NT2/D1 (cell line): ENCODE measurements at regions not wholly inside any gene's neighbourhood (a gene's known extent, or its start where the extent isn't known, plus 50 kb on each side); places are given as distances from the start of the nearest gene placed in this dataset.

Source experiments
- DNase-seq: peaks from one replicate; pipeline ENCODE4 v3.0.0-alpha.2; 2011; ENCODE audit warnings: low read depth, low spot score
- H3K27me3 ChIP-seq: 2 replicates; pipeline ENCODE4 v1.6.0; 2011; ENCODE audit warnings: mild to moderate bottlenecking; ENCODE audit not compliant: insufficient read length, insufficient read depth
- H3K36me3 ChIP-seq: 2 replicates; pipeline ENCODE4 v1.6.1; 2011; ENCODE audit warnings: mild to moderate bottlenecking, low read length, mixed read lengths; ENCODE audit not compliant: insufficient read depth, insufficient read length
- H3K4me1 ChIP-seq: 2 replicates; pipeline ENCODE4 v1.5.1; 2011; ENCODE audit not compliant: insufficient read depth, insufficient read length
- H3K4me3 ChIP-seq: 2 replicates; pipeline ENCODE4 v1.5.1; 2011; ENCODE audit warnings: low read depth; ENCODE audit not compliant: insufficient read length
- H3K9ac ChIP-seq: 2 replicates; pipeline ENCODE4 v1.6.0; 2011; ENCODE audit warnings: low read depth; ENCODE audit not compliant: insufficient read length
- H3K9me3 ChIP-seq: 2 replicates; pipeline ENCODE4 v1.5.1; 2011; ENCODE audit warnings: mild to moderate bottlenecking, low read length; ENCODE audit not compliant: insufficient read depth
- SUZ12 ChIP-seq: IDR thresholded peaks from 2 replicates; pipeline ENCODE4 v1.6.1; 2011; ENCODE audit not compliant: insufficient read length, insufficient read depth; ENCODE audit errors: extremely low read depth
- YY1 ChIP-seq: IDR thresholded peaks from 2 replicates; pipeline ENCODE4 v1.6.1; 2011; ENCODE audit not compliant: insufficient read length, insufficient read depth
- ZNF274 ChIP-seq: IDR thresholded peaks from 2 replicates; pipeline ENCODE4 v1.6.1; 2011; ENCODE audit warnings: mild to moderate bottlenecking, low read depth, low read length

DNA sequence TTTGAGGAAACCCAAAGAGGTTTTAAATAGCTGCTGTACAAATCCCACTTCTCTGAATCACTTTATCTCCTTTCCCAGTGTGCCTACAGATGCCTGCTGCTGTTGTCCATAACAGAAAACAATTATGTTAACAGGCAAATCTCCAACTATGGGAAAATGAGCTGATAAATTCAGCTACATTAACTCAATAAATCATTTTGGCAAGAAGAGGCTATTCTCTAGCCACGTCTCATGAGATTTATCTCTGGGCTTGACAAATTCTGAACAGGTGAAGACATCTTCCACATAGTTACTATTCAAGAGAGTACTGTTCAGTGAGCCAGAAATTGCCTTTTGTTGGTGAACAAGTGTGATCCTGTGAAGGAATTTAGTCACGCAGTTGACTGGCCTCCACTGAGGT, 327.1 kb upstream of the FMN2 start:
- no peak for TF ChIP-seq YY1
- no peak for TF ChIP-seq ZNF274
- no peak for TF ChIP-seq SUZ12
- Histone ChIP-seq H3K27me3 (no peaks in the 10 kb centered on the region), H3K36me3 (no peaks in the 10 kb centered on the region), H3K9ac (no peak overlapping the region), H3K9me3 (no peaks in the 10 kb centered on the region), H3K4me1 (no peaks in the 10 kb centered on the region), H3K4me3 (no peak overlapping the region)
- DNase-seq = no peak

- TF ChIP-seq YY1 = no peak
- TF ChIP-seq ZNF274 = no peak
- TF ChIP-seq SUZ12 = no peak
- no peak for DNase-seq
- no peaks in the 10 kb centered on the region for H3K36me3 ChIP-seq
- no peaks in the 10 kb centered on the region for H3K27me3 ChIP-seq
- no peak overlapping the region for H3K9ac ChIP-seq
- H3K4me1 ChIP-seq = no peaks in the 10 kb centered on the region
- H3K9me3 ChIP-seq = no peaks in the 10 kb centered on the region
- no peak overlapping the region for H3K4me3 ChIP-seq
Observed at GRCh38 chr1:239765163-239765562, 326.5 kb upstream of the FMN2 start.

GRCh38 chr1:239771550-239771949, 320.1 kb upstream of the FMN2 start:
- no peak overlapping the region for H3K4me3 ChIP-seq
- no peaks in the 10 kb centered on the region for H3K9me3 ChIP-seq
- H3K9ac ChIP-seq = no peak overlapping the region
- no peak for TF ChIP-seq YY1
- TF ChIP-seq SUZ12 = no peak
- TF ChIP-seq ZNF274 = no peak
- DNase-seq = no peak
- no peaks in the 10 kb centered on the region for H3K36me3 ChIP-seq
- no peaks in the 10 kb centered on the region for H3K27me3 ChIP-seq
- H3K4me1 ChIP-seq = no peaks in the 10 kb centered on the region

DNA sequence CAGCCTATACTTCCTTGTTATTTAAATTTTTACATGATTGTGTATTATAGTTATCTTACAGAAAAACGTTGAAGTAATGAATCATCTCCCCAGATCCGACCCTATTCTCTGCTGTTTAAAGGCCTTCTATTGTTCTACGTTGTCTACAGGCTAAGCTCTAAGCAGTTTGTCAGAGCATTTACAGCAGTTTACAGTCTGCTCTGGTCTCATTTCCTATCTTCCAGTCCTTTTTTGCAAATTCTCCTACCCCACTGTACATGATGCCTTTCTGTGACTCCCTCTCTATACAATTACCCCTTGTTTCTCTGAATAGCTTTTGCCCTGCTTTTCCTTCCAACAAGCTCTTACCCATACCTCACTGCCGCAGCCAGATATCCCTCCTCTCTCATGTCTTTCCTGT, 319.2 kb upstream of the FMN2 start:
- H3K27me3 ChIP-seq = no peaks in the 10 kb centered on the region
- no peak for DNase-seq
- no peak overlapping the region for H3K9ac ChIP-seq
- H3K9me3 ChIP-seq = no peaks in the 10 kb centered on the region
- TF ChIP-seq SUZ12 (no peak), ZNF274 (no peak), YY1 (no peak)
- no peaks in the 10 kb centered on the region for H3K36me3 ChIP-seq
- no peaks in the 10 kb centered on the region for H3K4me1 ChIP-seq
- no peak overlapping the region for H3K4me3 ChIP-seq

- Histone ChIP-seq H3K4me1 (no peaks in the 10 kb centered on the region), H3K4me3 (no peak overlapping the region), H3K36me3 (no peaks in the 10 kb centered on the region), H3K9ac (no peak overlapping the region), H3K9me3 (no peaks in the 10 kb centered on the region), H3K27me3 (no peaks in the 10 kb centered on the region)
- no peak for DNase-seq
- no peak for TF ChIP-seq ZNF274
- TF ChIP-seq YY1 = no peak
- TF ChIP-seq SUZ12 = no peak
Observed at GRCh38 chr1:239775466-239775865, 316.2 kb upstream of the FMN2 start.

GRCh38 chr1:239778208-239778813, 313.4 kb upstream of the FMN2 start:
- H3K4me3 ChIP-seq = no peak overlapping the region
- H3K27me3 ChIP-seq = no peaks in the 10 kb centered on the region
- no peak overlapping the region for H3K9ac ChIP-seq
- TF ChIP-seq ZNF274 = no peak
- no peak for TF ChIP-seq SUZ12
- TF ChIP-seq YY1 = no peak
- no peaks in the 10 kb centered on the region for H3K36me3 ChIP-seq
- no peaks in the 10 kb centered on the region for H3K4me1 ChIP-seq
- H3K9me3 ChIP-seq = no peaks in the 10 kb centered on the region
- DNase-seq = no peak

DNA sequence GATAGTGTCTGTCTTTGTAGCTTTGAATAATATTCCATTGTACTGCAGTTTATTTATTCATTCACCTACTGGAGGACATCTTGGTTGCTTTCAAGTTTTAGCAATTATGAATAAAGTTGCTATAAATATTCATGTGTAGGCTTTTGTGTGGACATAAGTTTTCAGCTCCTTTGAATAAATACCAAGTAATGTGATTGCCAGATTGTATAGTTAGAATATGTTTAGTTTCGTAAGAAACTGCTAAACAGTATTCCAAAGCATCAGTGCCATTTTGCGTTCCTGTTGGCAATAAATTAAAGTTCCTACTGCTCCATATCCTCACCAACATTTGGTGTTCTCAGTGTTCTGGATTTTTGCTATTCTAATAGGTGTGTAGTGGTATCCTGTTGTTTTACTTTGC, 311.7 kb upstream of the FMN2 start:
- H3K9me3 ChIP-seq = no peaks in the 10 kb centered on the region
- no peaks in the 10 kb centered on the region for H3K36me3 ChIP-seq
- no peaks in the 10 kb centered on the region for H3K4me1 ChIP-seq
- H3K4me3 ChIP-seq = no peak overlapping the region
- H3K9ac ChIP-seq = no peak overlapping the region
- DNase-seq = no peak
- no peaks in the 10 kb centered on the region for H3K27me3 ChIP-seq
- TF ChIP-seq ZNF274 (no peak), YY1 (no peak), SUZ12 (no peak)
